Spleen (tissue), 11 donors: ENCODE measurements at regions not wholly inside any gene's neighbourhood (a gene's known extent, or its start where the extent isn't known, plus 50 kb on each side); places are given as distances from the start of the nearest gene placed in this dataset.

Source experiments
- DNase-seq: peaks from one replicate; pipeline ENCODE4 v3.0.0-alpha.2; 2020
- H3K27ac ChIP-seq, 8 donors: fragments of 200-600 bp; sonication (generic) in 7 of 8; 1 replicate in 4 of 8; 2 replicates in 4 of 8; pipeline versions ENCODE4 v1.5.0 to v1.8.0; 2016 to 2021; ENCODE audit warnings: inconsistent platforms in 4 of 8, mild to moderate bottlenecking in 4 of 8, moderate library complexity in 1 of 8
- H3K27me3 ChIP-seq, 7 donors: fragments of 200-600 bp; sonication (generic) in 6 of 7; replicated peaks in 1 of 7; 1 replicate in 4 of 7; 2 replicates in 3 of 7; pipeline versions ENCODE4 v1.5.0 to v1.8.0; 2016 to 2021; ENCODE audit warnings: inconsistent platforms in 3 of 7, mild to moderate bottlenecking in 1 of 7
- H3K36me3 ChIP-seq, 6 donors: fragments of 200-600 bp; sonication (generic) in 5 of 6; 1 replicate in 4 of 6; 2 replicates in 2 of 6; pipeline versions ENCODE4 v1.5.0 to v1.8.0; 2016 to 2021; ENCODE audit warnings: inconsistent platforms in 2 of 6
- H3K4me1 ChIP-seq, 6 donors: fragments of 200-600 bp; sonication (generic) in 5 of 6; 1 replicate in 3 of 6; 2 replicates in 3 of 6; pipeline versions ENCODE4 v1.5.0 to v1.8.0; 2016 to 2021; ENCODE audit warnings: inconsistent platforms in 3 of 6
- H3K4me3 ChIP-seq, 8 donors: fragments of 200-600 bp; sonication (generic) in 7 of 8; 1 replicate in 4 of 8; 2 replicates in 4 of 8; pipeline versions ENCODE4 v1.5.0 to v1.8.0; 2016 to 2021; ENCODE audit warnings: inconsistent platforms in 4 of 8, mild to moderate bottlenecking in 4 of 8, moderate library complexity in 2 of 8
- H3K9me3 ChIP-seq, 8 donors: fragments of 200-600 bp; sonication (generic) in 7 of 8; 1 replicate in 4 of 8; 2 replicates in 4 of 8; pipeline versions ENCODE4 v1.5.0 to v1.8.0; 2016 to 2021; ENCODE audit warnings: inconsistent platforms in 4 of 8
- CTCF ChIP-seq, 11 experiments: fragments of 200-600 bp in 7 of 11; fragments of 450-650 bp in 4 of 11; sonication (generic) in 4 of 11; IDR thresholded peaks in 8 of 11; conservative IDR thresholded peaks in 3 of 11; 1 replicate in 7 of 11; 2 replicates in 4 of 11; pipeline versions ENCODE4 v1.4.0 to v1.8.0; 2016 to 2021; ENCODE audit warnings: antibody characterized with exemption in 11 of 11, inconsistent platforms in 4 of 11, mild to moderate bottlenecking in 1 of 11
- POLR2A ChIP-seq, 3 donors: fragments of 450-650 bp; IDR thresholded peaks; one replicate each; pipeline ENCODE4 v1.5.1; 2017; ENCODE audit warnings: antibody characterized with exemption in 3 of 3, mild to moderate bottlenecking in 1 of 3
- POLR2AphosphoS5 ChIP-seq, 3 donors: sonication (generic); formaldehyde crosslinking; IDR thresholded peaks; one replicate each; pipeline ENCODE4 v1.5.1; 2017; ENCODE audit warnings: antibody characterized with exemption in 3 of 3
- WGBS, 5 donors: extraction: QIAGEN DNeasy Blood & Tissue Kit in 3 of 5; methylation state at CpG; one replicate each; pipeline versions ENCODE4 v1.1.5 to v1.1.7; 2013 to 2018; 5-methylcytosine and 5-hydroxymethylcytosine counted together
- intact Hi-C: fragments of 100-400 bp; cut with DNase I; formaldehyde crosslinking; loops from one replicate; pipeline ENCODE4 v1.15.0; 2023; ENCODE audit warnings: low total_unique reads
- donor health status: healthy with polysubstance abuse.
- donor health status: DM: no; HTN: no; CAD: no; lungs with moderate emphysema.
- donor health status: DM: no; HTN: no; CAD: no.
- donor health status: Bipolar disorder and iron deficiency.
- donor health status: healthy.
- donor health status: DM: no; HTN: no; CAD: no.
- donor health status: DM: yes; HTN: yes; CAD: no.

- intact Hi-C loops, result no loop called here
- 80 to 95% (median 94%) methylated on average over 4 of the region's 4 CpGs for WGBS, 5 donors
- TF ChIP-seq POLR2AphosphoS5 (IDR thresholded peaks at IDR 0.05), result no peak
- TF ChIP-seq CTCF (IDR thresholded peaks at IDR 0.05 in 8 of 11, conservative IDR thresholded peaks at IDR 0.05 in 3 of 11), result no peak
- no peak for TF ChIP-seq POLR2A (IDR thresholded peaks at IDR 0.05)
Measured at GRCh38 chr5:176166427-176166826, 71.8 kb upstream of the SIMC1 start.

GRCh38 chr5:176167800-176168199, 70.4 kb upstream of the SIMC1 start:
- TF ChIP-seq CTCF (IDR thresholded peaks at IDR 0.05 in 8 of 11, conservative IDR thresholded peaks at IDR 0.05 in 3 of 11) (no peak), POLR2AphosphoS5 (IDR thresholded peaks at IDR 0.05) (no peak), POLR2A (IDR thresholded peaks at IDR 0.05) (no peak)
- WGBS, 5 donors, result 53 to 61% (median 54%) methylated on average over 6 of the region's 6 CpGs
- H3K4me3 ChIP-seq, result no peak overlapping the region
- DNase-seq, result no peak
- H3K27ac ChIP-seq, result no peak overlapping the region
- peaks cover 0 to 8% (median 0%) of the 10 kb centered on the region in 7 donors for H3K27me3 ChIP-seq
- no peaks in the 10 kb centered on the region for H3K36me3 ChIP-seq
- no peaks in the 10 kb centered on the region for H3K9me3 ChIP-seq
- intact Hi-C loops, result no loop called here
- H3K4me1 ChIP-seq, result no peaks in the 10 kb centered on the region

More at GRCh38 chr5:176166427-176166826, 71.8 kb upstream of the SIMC1 start:
- DNase-seq, result no peak
- H3K27ac ChIP-seq, result no peak overlapping the region
- no peak overlapping the region for H3K4me3 ChIP-seq
- no peaks in the 10 kb centered on the region for H3K9me3 ChIP-seq
- H3K4me1 ChIP-seq, result no peaks in the 10 kb centered on the region
- peaks cover 0 to 14% (median 0%) of the 10 kb centered on the region in 7 donors for H3K27me3 ChIP-seq
- H3K36me3 ChIP-seq, result no peaks in the 10 kb centered on the region

- intact Hi-C loops, result no loop called here
- no peaks in the 10 kb centered on the region for H3K36me3 ChIP-seq
- no peak overlapping the region for H3K4me3 ChIP-seq
- H3K27ac ChIP-seq, result no peak overlapping the region
- TF ChIP-seq POLR2A (IDR thresholded peaks at IDR 0.05) (no peak), CTCF (IDR thresholded peaks at IDR 0.05 in 8 of 11, conservative IDR thresholded peaks at IDR 0.05 in 3 of 11) (no peak), POLR2AphosphoS5 (IDR thresholded peaks at IDR 0.05) (no peak)
- DNase-seq, result no peak
- no peaks in the 10 kb centered on the region for H3K9me3 ChIP-seq
- peaks cover 0 to 15% (median 0%) of the 10 kb centered on the region in 7 donors for H3K27me3 ChIP-seq
- no peaks in the 10 kb centered on the region for H3K4me1 ChIP-seq
- 36 to 51% (median 40%) methylated on average over 3 of the region's 3 CpGs for WGBS, 5 donors
Measured at GRCh38 chr5:176169393-176170063, 68.7 kb upstream of the SIMC1 start.

GRCh38 chr5:176170084-176170483, 68.1 kb upstream of the SIMC1 start:
- DNase-seq, result no peak
- Histone ChIP-seq H3K4me1 (no peaks in the 10 kb centered on the region), H3K4me3 (no peak overlapping the region), H3K36me3 (no peaks in the 10 kb centered on the region), H3K27me3 (peaks cover 0 to 21% (median 0%) of the 10 kb centered on the region in 7 donors), H3K9me3 (no peaks in the 10 kb centered on the region), H3K27ac (no peak overlapping the region)
- TF ChIP-seq POLR2AphosphoS5 (IDR thresholded peaks at IDR 0.05) (no peak), POLR2A (IDR thresholded peaks at IDR 0.05) (no peak), CTCF (IDR thresholded peaks at IDR 0.05 in 8 of 11, conservative IDR thresholded peaks at IDR 0.05 in 3 of 11) (no peak)
- intact Hi-C loops, result no loop called here
- WGBS, 5 donors, result 38 to 50% (median 46%) methylated on average over 2 of the region's 2 CpGs
